NCI-H1436 (cell line): ENCODE measurements at regions not wholly inside any gene's neighbourhood (a gene's known extent, or its start where the extent isn't known, plus 50 kb on each side); places are given as distances from the start of the nearest gene placed in this dataset.
"Not testable (repeated sequence)": the region's sequence is repeated elsewhere in the genome, so short reads cannot be mapped to it uniquely, and the experiment has no call there.

Experiments used
- DNase-seq: peaks from one replicate; lab custom pipeline; 2025; lab: John Stamatoyannopoulos, UW

- DNase-seq = no peak
These were observed 86.7 kb upstream of the CTAGE1 start for GRCh38 chr18:22504251-22505030.

DNA sequence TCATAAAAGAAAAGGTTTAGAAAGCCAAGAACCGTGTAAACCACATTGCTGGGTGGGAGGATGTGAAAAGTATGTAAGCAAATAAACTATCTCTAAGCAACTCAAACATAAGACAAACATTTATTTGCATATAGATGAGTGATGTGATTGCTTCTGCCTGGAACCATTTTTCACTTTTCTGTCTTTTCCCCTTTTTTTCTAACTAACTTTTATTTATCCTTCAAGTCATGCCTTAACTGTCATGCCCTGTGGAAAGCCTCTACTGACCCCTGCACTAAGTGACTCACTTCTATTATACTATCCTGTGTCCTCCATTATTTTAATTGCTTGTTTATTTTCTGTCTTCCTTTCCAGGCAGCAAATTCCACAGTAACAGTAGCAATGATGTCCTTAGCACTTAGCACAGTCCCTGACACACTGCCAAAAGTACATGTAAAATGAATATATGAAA is 87.5 kb upstream of the CTAGE1 start:
- DNase-seq = no peak

- DNase-seq = no peak
These were observed 89.3 kb upstream of the CTAGE1 start for GRCh38 chr18:22507055-22507454.

DNA sequence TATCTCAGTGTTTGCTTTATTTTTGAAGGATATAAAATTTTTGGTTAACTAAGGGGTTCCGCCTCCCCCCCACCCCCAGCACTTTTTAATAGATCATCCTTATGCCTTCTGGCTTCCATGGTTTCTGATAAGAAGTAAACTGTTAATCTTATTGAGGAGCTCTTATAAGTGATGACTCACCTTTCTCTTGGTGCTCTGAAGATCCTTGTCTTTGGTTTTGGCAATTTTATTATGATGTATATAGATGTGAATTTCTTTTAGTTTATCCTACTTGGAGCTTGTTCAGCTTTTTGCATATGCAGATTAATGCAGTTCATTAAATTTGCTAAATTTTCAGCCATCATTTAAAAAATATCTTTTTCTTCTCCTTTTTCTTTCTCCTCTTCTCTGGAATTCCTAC is 91.7 kb upstream of the CTAGE1 start:
- no peak for DNase-seq

DNA sequence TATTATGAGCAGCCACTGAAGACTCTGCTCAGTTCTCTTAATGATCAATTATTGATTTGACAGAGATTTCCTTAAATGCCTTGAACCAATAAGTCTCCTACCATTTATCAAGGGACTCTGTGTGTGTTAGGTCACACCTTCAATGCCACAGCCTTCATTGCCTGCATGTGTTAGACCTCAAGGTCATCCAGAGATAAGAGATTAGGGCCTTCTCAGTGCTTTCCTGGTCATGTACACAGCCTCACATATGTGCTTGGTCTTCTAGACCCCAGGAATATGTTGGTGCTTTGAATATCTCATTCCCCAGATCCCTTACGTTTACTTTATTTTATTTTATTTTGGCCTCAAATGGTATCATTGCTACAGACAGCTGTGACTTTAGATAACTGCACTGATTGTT is 93.0 kb upstream of the CTAGE1 start:
- no peak for DNase-seq

GRCh38 chr18:22513721-22514481 is 96.2 kb upstream of the CTAGE1 start:
- no peak for DNase-seq

DNA sequence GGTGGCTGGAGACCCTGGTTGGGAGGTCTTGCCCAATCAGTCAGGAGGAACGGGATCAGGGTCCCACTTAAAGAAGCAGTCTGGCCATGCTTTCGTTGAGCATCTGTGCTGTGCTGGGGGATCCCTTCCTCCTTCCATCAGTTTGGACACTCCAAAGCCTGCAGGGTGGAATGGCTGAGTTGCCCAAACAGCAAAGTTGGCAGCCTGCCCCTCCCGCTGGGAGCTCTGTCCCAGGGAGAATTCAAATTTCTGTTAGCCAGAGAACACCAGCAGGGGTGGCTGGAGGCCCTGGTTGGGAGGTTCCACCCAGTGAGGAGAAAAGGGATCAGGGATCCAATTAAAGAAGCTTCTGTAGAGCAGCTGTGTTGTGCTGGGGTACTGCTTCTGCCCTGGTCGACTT is 96.9 kb upstream of the CTAGE1 start:
- no peak for DNase-seq

DNA sequence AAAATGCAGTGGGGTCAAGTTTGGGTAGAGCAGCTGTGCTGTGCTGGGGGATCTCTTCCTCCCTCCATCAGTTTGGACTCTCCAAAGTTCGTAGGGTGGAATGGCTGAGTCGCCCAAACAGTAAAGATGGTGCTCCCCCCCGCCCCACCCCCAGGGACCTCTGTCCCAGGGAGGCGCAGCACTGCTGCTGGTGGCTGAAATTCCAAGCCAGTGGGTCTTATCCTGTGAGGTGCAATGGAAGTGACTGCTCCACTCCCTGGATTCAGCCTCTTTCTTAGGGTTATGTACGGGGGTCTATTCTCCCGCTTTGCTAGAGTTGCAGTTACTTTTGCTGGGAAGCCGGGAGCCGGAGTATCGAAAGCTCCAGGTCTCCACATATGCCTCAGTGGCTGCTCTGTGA is 97.5 kb upstream of the CTAGE1 start:
- no peak for DNase-seq

DNA sequence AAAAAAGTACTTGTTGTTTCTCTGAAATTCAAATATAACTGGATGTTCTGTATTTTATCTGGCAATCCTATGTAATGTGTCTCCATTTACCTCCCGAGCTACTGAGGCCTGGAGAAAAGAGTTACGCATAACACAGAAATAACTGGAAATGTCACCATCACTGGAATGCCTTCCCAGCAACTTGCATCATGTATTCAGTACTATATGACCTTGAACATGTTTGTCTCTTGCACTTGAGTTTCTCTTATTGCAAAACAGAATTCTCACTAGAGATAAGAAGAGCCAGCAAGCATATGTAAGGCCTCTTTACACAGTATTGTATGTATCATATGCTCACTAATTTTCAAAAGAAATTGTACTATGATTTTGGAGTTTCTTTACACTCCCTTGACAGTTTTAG is 99.6 kb upstream of the CTAGE1 start:
- DNase-seq = no peak

DNA sequence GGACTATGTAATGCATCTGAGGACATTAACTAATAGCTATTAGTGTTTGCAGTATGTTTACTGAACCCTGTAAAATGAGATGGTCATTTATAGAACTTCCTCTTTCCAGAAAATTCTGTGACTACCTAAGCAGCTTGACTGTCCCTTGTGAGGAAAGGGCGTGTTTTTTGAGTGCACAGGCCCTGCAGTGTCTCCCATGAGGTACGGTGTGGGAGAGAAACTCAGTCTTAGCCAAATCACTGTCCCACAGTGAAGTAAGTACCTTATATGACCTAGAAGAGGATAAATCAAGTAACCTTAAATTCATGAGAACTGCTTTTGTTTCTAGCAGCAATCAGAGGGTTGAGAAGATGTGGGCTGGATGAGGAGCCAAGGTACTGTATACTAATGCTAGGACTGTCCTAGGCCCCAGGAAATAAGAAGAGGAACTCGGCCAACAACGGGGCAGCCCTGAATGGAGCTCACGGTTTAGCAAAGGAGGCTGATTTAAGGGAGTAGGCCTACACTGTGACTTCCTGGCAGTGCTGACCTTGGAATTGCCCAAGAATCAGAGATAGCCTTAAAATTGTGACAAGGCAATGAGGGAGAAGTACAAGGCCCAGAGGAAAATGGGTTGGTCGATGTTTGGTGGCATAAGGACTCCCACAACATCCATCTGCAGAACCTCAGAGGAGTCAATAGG is 103.5 kb upstream of the CTAGE1 start:
- no peak for DNase-seq

- DNase-seq = no peak
These were observed 105.8 kb upstream of the CTAGE1 start for GRCh38 chr18:22523481-22523880.

DNA sequence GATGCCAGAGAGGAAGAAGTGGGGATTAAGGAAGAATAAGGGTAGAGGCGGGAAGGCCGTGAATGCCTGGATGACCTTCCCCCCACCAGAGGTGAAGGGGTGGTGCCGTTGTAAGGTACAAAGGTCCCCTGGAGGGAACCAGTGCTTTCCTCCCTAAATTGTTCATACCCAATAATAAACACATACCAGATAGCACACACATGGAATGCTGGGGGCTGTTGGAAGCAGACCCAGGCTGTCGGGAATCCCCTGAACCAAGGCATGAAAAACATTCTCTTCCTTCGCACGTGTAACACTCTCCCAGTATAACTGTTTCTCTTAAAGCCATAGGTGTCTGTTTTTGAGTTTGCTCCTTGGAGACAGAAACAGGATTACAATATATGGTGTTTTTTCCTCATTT is 107.1 kb upstream of the CTAGE1 start:
- DNase-seq = no peak

GRCh38 chr18:22525313-22525712 is 107.6 kb upstream of the CTAGE1 start:
- no peak for DNase-seq

DNA sequence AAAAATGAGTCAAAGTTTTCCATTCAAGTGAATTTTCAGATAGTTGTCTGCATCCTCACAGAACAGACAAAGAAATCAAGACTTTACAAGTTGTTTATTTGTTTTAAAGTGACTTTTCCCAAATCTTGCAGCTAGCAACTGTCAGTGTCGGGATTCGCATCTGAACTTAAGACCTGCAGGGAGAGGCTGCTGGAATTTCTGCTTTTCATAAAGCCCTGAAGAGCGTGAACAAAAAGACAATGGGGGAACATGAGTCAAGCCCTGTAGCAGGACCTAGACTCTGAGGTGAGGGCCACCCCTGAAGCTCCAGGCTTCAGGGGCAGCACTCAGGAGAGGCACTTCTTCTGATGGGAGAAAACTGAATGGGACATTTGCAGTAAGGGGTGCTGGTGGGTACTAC is 108.2 kb upstream of the CTAGE1 start:
- DNase-seq = no peak

- DNase-seq = peak; percentile 2
These were observed 110.6 kb upstream of the CTAGE1 start for GRCh38 chr18:22528291-22528690.

DNA sequence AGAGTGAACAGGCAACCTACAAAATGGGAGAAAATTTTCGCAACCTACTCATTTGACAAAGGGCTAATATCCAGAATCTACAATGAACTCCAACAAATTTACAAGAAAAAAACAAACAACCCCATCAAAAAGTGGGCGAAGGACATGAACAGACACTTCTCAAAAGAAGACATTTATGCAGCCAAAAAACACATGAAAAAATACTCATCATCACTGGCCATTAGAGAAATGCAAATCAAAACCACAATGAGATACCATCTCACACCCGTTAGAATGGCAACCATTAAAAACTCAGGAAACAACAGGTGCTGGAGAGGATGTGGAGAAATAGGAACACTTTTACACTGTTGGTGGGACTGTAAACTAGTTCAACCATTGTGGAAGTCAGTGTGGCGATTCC is 117.0 kb upstream of the CTAGE1 start:
- not testable (repeated sequence) for DNase-seq

GRCh38 chr18:22536558-22536957 is 118.8 kb upstream of the CTAGE1 start:
- DNase-seq = no peak

GRCh38 chr18:22538426-22538825 is 120.7 kb upstream of the CTAGE1 start:
- no peak for DNase-seq

DNA sequence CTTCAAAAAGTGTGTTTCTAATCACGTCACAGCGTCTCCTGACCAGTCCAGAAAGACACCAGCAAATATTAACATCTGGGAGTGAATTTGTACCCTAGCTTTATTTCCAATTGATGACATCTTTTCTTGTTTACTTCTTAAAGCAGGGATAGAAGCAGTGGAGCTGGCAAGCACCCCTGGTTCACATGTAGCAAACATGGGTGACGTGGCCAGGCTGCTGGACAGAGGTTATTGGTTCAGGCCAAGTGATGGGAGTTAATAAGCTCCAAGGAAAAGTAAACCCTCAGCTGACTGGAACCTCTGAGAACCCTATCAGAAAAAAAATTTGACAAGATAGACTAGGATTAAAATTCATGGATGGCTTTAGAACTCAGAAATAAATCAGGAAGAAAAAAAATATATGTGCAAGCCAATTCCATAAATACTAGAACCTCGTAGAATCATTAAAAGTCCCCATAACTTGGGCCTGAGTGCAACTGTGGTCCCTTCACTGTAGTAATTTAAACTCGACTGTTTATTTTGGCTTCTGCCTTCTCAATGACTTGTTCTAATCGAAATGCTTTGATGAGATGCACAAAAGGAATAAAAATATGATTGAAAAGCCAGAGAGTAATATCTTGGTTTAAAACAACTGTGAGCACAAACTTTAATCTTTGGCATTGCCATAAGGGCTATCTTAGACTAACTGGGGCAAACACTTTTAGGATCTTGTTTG is 121.5 kb upstream of the CTAGE1 start:
- DNase-seq = no peak

DNA sequence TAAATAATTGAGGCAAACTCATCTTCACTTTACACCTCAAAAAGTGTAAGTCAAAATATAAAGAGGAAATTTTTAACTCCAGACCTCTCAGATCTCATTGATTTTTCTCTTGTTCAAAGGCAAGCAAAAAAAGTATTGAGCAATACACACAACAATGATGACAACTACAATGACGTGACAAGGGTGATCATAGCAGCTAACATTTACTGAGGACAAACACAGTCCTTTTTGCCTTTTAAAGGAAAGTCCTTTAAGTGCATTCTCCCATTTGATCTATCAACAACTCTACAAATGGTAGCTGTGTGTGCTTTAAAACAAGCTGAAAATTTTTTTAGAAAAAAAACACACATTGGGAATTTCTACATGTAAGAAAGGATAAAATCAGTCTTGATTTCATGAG is 123.5 kb upstream of the CTAGE1 start:
- DNase-seq = no peak

- no peak for DNase-seq
These were observed 124.7 kb upstream of the CTAGE1 start for GRCh38 chr18:22542406-22542835.

GRCh38 chr18:22543769-22544168 is 126.1 kb upstream of the CTAGE1 start:
- no peak for DNase-seq
